Left ventricle myocardium inferior (tissue), 1 donor: ENCODE measurements at regions not wholly inside any gene's neighbourhood (a gene's known extent, or its start where the extent isn't known, plus 50 kb on each side); places are given as distances from the start of the nearest gene placed in this dataset.

Experiments
- DNase-seq: peaks from one replicate; pipeline ENCODE4 v3.0.0-alpha.2; 2020
- H3K27ac ChIP-seq: fragments of 200-600 bp; replicated peaks from 2 replicates; pipeline ENCODE4 v1.8.0; 2021
- H3K27me3 ChIP-seq: fragments of 200-600 bp; 2 replicates; pipeline ENCODE4 v1.8.0; 2021; ENCODE audit warnings: low read depth
- H3K36me3 ChIP-seq: fragments of 200-600 bp; 2 replicates; pipeline ENCODE4 v1.8.0; 2021
- H3K4me1 ChIP-seq: fragments of 200-600 bp; 2 replicates; pipeline ENCODE4 v1.8.0; 2021
- H3K4me3 ChIP-seq: fragments of 200-600 bp; 2 replicates; pipeline ENCODE4 v1.8.0; 2021; ENCODE audit warnings: mild to moderate bottlenecking, moderate library complexity
- H3K9me3 ChIP-seq: fragments of 200-600 bp; replicated peaks from 2 replicates; pipeline ENCODE4 v1.8.0; 2021
- intact Hi-C: fragments of 100-400 bp; cut with micrococcal nuclease; formaldehyde crosslinking; loops from one replicate; pipeline ENCODE4 v1.11.0; 2022
- TF ChIP-seq, protein P1 (sequence below): fragments of 200-600 bp; IDR thresholded peaks from 2 replicates; pipeline ENCODE4 v1.8.0; 2021; ENCODE audit warnings: antibody characterized with exemption, mild to moderate bottlenecking, borderline replicate concordance
- donor health status: DM: no; HTN: yes; CAD: no; lungs with severe emphysema.

DNA sequence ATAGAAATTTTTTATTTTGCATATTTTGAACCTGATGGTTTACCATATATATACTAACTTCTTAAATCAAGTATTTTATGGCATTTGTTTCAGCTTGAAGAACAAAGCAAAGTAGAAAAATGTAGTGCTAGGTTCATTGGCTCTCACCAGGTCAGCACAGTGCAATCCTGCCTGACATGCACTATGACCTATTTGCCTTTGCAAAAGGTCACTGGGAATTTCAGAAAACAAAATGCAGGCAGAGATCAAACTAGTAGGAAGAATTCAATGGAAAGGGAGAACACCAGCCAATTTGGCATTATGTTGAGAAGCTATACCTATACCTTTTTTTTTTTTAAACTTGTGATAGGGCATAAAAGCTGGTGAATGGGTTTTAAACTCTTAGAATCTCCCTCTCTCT is 329.8 kb upstream of the SGO1 start:
- DNase-seq = no peak
- Histone ChIP-seq H3K36me3 (no peaks in the 10 kb centered on the region), H3K4me1 (peaks cover 8% of the 10 kb centered on the region), H3K4me3 (no peak overlapping the region), H3K27ac (no peak overlapping the region), H3K27me3 (no peaks in the 10 kb centered on the region), H3K9me3 (peaks cover 27% of the 10 kb centered on the region)
- TF ChIP-seq, protein P1, sequence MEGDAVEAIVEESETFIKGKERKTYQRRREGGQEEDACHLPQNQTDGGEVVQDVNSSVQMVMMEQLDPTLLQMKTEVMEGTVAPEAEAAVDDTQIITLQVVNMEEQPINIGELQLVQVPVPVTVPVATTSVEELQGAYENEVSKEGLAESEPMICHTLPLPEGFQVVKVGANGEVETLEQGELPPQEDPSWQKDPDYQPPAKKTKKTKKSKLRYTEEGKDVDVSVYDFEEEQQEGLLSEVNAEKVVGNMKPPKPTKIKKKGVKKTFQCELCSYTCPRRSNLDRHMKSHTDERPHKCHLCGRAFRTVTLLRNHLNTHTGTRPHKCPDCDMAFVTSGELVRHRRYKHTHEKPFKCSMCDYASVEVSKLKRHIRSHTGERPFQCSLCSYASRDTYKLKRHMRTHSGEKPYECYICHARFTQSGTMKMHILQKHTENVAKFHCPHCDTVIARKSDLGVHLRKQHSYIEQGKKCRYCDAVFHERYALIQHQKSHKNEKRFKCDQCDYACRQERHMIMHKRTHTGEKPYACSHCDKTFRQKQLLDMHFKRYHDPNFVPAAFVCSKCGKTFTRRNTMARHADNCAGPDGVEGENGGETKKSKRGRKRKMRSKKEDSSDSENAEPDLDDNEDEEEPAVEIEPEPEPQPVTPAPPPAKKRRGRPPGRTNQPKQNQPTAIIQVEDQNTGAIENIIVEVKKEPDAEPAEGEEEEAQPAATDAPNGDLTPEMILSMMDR = no peak
- intact Hi-C loops = no loop called here

DNA sequence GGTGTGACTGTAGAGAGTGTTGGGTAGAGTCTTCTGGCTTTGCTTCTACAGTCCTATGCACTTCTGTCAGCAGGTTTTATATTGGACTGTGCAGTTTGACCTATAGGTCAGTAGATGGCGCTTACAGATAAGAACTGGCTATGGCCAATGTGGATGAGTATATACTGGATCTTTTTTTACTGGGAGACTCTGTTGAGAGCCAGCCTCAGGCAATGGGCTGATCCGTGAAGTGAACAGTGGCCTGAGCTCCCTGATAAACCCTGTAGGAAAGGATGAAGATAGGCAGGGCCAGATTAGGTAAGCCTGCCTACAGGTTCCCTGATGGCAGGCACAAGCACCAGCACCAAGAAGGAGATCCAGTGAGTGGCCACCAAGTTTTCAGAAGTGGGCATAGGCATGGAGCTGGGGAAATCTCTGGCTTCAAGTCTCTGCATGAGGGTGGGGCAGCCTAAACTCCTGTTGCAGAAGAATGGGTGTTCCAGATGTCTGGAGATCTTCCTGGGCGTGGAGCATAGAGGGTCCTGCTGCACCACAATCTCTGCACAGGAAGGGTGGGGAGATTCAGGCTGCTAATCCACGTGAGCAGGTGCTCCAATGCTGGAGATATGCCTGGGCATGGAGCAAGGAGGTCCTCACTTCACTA is 326.0 kb upstream of the SGO1 start:
- H3K4me1 ChIP-seq = peaks cover 8% of the 10 kb centered on the region
- no peak overlapping the region for H3K4me3 ChIP-seq
- TF ChIP-seq, protein P1 = peak; percentile 73
- no peaks in the 10 kb centered on the region for H3K36me3 ChIP-seq
- H3K9me3 ChIP-seq = peaks cover 14% of the 10 kb centered on the region
- DNase-seq = no peak
- H3K27me3 ChIP-seq = no peaks in the 10 kb centered on the region
- intact Hi-C loops = loop anchor here (5.0 kb wide), 1 partner anchor 230 kb away; no protein-coding TSS in a partner anchor
- H3K27ac ChIP-seq = no peak overlapping the region

DNA sequence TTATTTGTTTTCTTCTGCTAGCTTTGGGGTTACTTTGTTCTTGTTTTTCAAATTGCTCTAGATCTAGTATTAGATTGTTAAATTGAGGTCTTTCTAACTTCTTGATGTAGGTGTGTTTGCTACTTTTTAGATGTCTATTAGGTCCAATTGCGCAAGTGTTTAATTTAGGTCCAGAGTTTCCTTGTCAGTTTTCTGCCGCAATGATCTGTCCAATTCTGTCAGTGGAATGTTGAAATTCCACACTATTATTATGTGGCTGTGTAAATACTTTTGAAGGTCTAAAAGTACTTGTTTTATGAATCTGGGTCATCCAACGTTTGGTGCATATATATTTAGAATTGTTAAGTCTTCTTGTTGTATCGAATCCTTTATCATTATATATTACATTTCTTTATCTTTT is 324.4 kb upstream of the SGO1 start:
- intact Hi-C loops = loop anchor here (5.0 kb wide), 1 partner anchor 232 kb away; no protein-coding TSS in a partner anchor
- no peak overlapping the region for H3K4me3 ChIP-seq
- peaks cover 8% of the 10 kb centered on the region for H3K4me1 ChIP-seq

DNA sequence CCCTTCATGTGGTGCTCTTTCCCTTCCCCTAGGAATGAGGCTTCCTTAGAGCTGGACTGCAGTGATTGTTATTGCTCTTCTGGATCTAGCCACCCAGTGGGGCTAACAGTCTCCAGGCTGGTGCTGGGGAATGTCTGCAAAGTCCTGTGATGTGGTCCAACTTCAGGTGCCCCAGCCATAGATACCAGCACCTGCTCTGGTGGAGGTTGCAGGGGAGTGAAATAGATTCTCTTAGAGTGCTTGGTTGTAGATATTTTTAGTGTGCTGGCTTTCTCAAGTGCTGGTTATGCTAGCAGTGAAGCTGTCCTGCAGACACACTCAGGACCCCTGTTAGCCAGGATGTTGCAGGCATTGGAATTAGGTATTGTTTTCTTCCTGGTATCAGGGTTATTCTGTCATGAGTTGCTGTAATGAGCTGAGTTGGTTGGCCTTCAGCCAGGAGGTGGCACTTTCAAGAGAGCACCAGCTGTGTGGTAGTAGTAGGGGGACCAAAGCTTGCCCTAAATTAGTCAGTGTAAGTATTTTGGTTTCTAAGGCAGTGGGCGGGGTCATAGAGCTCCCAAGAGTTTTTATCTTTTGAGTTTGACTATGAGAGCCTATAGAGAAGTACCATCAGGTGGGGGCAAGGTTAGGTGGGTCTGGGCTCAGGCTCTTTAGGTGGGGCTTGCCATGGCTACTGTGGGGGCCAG is 317.5 kb upstream of the SGO1 start:
- TF ChIP-seq, protein P1 = no peak
- DNase-seq = no peak
- Histone ChIP-seq H3K36me3 (no peaks in the 10 kb centered on the region), H3K4me3 (no peak overlapping the region), H3K9me3 (peaks cover 40% of the 10 kb centered on the region), H3K27me3 (no peaks in the 10 kb centered on the region), H3K27ac (no peak overlapping the region), H3K4me1 (no peaks in the 10 kb centered on the region)
- intact Hi-C loops = no loop called here

More for the DNA sequence above, 324.4 kb upstream of the SGO1 start:
- H3K27ac ChIP-seq = no peak overlapping the region
- no peak for DNase-seq
- no peaks in the 10 kb centered on the region for H3K27me3 ChIP-seq
- peaks cover 14% of the 10 kb centered on the region for H3K9me3 ChIP-seq
- TF ChIP-seq, protein P1 = no peak
- H3K36me3 ChIP-seq = no peaks in the 10 kb centered on the region

DNA sequence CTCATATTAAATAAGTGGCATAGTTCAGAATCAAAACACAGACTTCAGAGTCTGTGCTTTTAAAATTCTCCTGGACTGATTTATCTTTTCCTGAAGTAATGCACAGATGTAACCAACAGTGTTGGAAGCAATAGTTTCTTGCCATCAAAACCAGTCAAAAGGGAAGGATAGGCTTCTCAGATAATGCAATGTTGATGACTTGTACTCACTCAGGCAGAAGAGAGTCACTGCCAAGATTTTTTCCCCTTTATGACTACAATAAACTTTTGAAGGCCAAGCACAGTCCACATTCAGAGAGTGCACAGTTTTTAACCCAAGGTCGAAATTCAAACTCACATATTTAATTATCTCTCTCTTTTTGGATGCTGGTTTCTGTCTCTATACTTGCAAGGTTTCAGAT is 305.0 kb upstream of the SGO1 start:
- TF ChIP-seq, protein P1 = no peak
- H3K27me3 ChIP-seq = no peaks in the 10 kb centered on the region
- H3K4me3 ChIP-seq = no peak overlapping the region
- H3K36me3 ChIP-seq = no peaks in the 10 kb centered on the region
- H3K9me3 ChIP-seq = peaks cover 25% of the 10 kb centered on the region
- no peaks in the 10 kb centered on the region for H3K4me1 ChIP-seq
- intact Hi-C loops = no loop called here
- DNase-seq = no peak
- no peak overlapping the region for H3K27ac ChIP-seq
